Thoracic aorta (tissue), 2 donors: ENCODE measurements at regions not wholly inside any gene's neighbourhood (a gene's known extent, or its start where the extent isn't known, plus 50 kb on each side); places are given as distances from the start of the nearest gene placed in this dataset.

Experiments used
- ATAC-seq: fragments of 150-250 bp; one replicate; pipeline ENCODE4 v1.8.0; 2017; ENCODE audit warnings: low read depth; ENCODE audit not compliant: insufficient number of reproducible peaks, low FRiP score
- DNase-seq: peaks from one replicate; pipeline ENCODE4 v3.0.0-alpha.2; 2020; ENCODE audit warnings: low spot score
- H3K27ac ChIP-seq, 2 donors: fragments of 200-600 bp; sonication (generic); 1 replicate in 1 of 2; 2 replicates in 1 of 2; pipeline ENCODE4 v1.5.1; 2016; ENCODE audit warnings: mild to moderate bottlenecking in 2 of 2, moderate library complexity in 2 of 2
- H3K27me3 ChIP-seq: fragments of 200-600 bp; sonication (generic); replicated peaks from 2 replicates; pipeline ENCODE4 v1.6.0; 2016; ENCODE audit warnings: mild to moderate bottlenecking; ENCODE audit not compliant: insufficient read depth
- H3K36me3 ChIP-seq: fragments of 200-600 bp; sonication (generic); one replicate; pipeline ENCODE4 v1.5.1; 2016
- H3K4me1 ChIP-seq, 2 donors: fragments of 200-600 bp; sonication (generic); 1 replicate in 1 of 2; 2 replicates in 1 of 2; pipeline versions ENCODE4 v1.5.1 to v1.6.0; 2016; ENCODE audit warnings: low read depth in 2 of 2, mild to moderate bottlenecking in 1 of 2; ENCODE audit not compliant: control insufficient read depth in 1 of 2
- H3K4me3 ChIP-seq: fragments of 200-600 bp; sonication (generic); 2 replicates; pipeline ENCODE4 v1.5.1; 2016; ENCODE audit warnings: mild to moderate bottlenecking
- H3K9me3 ChIP-seq: fragments of 200-600 bp; sonication (generic); 2 replicates; pipeline ENCODE4 v1.5.1; 2016
- CTCF ChIP-seq: fragments of 200-600 bp; sonication (generic); IDR thresholded peaks from one replicate; pipeline ENCODE4 v1.5.1; 2019; ENCODE audit warnings: antibody characterized with exemption

GRCh38 chr22:26990503-26991189 is 333.3 kb downstream of the MIAT start:
- no peaks in the 10 kb centered on the region for H3K27me3 ChIP-seq
- no peaks in the 10 kb centered on the region for H3K4me1 ChIP-seq
- DNase-seq: no peak
- no peaks in the 10 kb centered on the region for H3K36me3 ChIP-seq
- H3K27ac ChIP-seq: no peak overlapping the region
- ATAC-seq: no peak
- no peak for TF ChIP-seq CTCF
- H3K4me3 ChIP-seq: no peak overlapping the region
- no peaks in the 10 kb centered on the region for H3K9me3 ChIP-seq

- DNase-seq (no peak), ATAC-seq (no peak)
- TF ChIP-seq CTCF: no peak
- no peaks in the 10 kb centered on the region for H3K27me3 ChIP-seq
- H3K9me3 ChIP-seq: no peaks in the 10 kb centered on the region
- H3K4me1 ChIP-seq: no peaks in the 10 kb centered on the region
- no peaks in the 10 kb centered on the region for H3K36me3 ChIP-seq
- H3K27ac ChIP-seq: no peak overlapping the region
- no peak overlapping the region for H3K4me3 ChIP-seq
Measured at GRCh38 chr22:26992556-26992955, 335.2 kb downstream of the MIAT start.

- no peak for TF ChIP-seq CTCF
- no peak overlapping the region for H3K27ac ChIP-seq
Measured at GRCh38 chr22:26993886-26994285, 336.5 kb downstream of the MIAT start.

GRCh38 chr22:26994801-26995200 is 337.4 kb downstream of the MIAT start:
- Histone ChIP-seq H3K27me3 (no peaks in the 10 kb centered on the region), H3K27ac (no peak overlapping the region), H3K4me1 (no peaks in the 10 kb centered on the region), H3K4me3 (no peak overlapping the region), H3K9me3 (no peaks in the 10 kb centered on the region), H3K36me3 (no peaks in the 10 kb centered on the region)
- no peak for DNase-seq
- no peak for ATAC-seq
- no peak for TF ChIP-seq CTCF

More at GRCh38 chr22:26993886-26994285, 336.5 kb downstream of the MIAT start:
- no peak overlapping the region for H3K4me3 ChIP-seq
- no peaks in the 10 kb centered on the region for H3K27me3 ChIP-seq
- no peaks in the 10 kb centered on the region for H3K36me3 ChIP-seq
- ATAC-seq (no peak), DNase-seq (no peak)
- H3K4me1 ChIP-seq: no peaks in the 10 kb centered on the region
- no peaks in the 10 kb centered on the region for H3K9me3 ChIP-seq

GRCh38 chr22:26995235-26995634 is 337.8 kb downstream of the MIAT start:
- DNase-seq (no peak), ATAC-seq (no peak)
- no peaks in the 10 kb centered on the region for H3K36me3 ChIP-seq
- no peak for TF ChIP-seq CTCF
- H3K4me3 ChIP-seq: no peak overlapping the region
- H3K27ac ChIP-seq: no peak overlapping the region
- H3K9me3 ChIP-seq: no peaks in the 10 kb centered on the region
- no peaks in the 10 kb centered on the region for H3K4me1 ChIP-seq
- H3K27me3 ChIP-seq: no peaks in the 10 kb centered on the region
